GM12878 (cell line): ENCODE measurements at regions not wholly inside any gene's neighbourhood (a gene's known extent, or its start where the extent isn't known, plus 50 kb on each side); places are given as distances from the start of the nearest gene placed in this dataset.

Source experiments
- CREB1 ChIP-seq: IDR thresholded peaks from 2 replicates; pipeline ENCODE4 v1.6.1; 2012; ENCODE audit warnings: low read depth, mild to moderate bottlenecking, inconsistent platforms
- CREM ChIP-seq: IDR thresholded peaks from 2 replicates; pipeline ENCODE4 v1.6.1; 2014; ENCODE audit warnings: antibody characterized with exemption, low read depth
- HDAC2 ChIP-seq: fragments of 200-600 bp; sonication (generic); IDR thresholded peaks from 2 replicates; pipeline ENCODE4 v1.6.1; 2017
- NR2C1 ChIP-seq: fragments of 450-650 bp; IDR thresholded peaks from 2 replicates; pipeline ENCODE4 v1.6.1; 2017; ENCODE audit warnings: antibody characterized with exemption, mild to moderate bottlenecking, moderate library complexity
- POLR2A ChIP-seq: IDR thresholded peaks from 2 replicates; pipeline ENCODE4 v1.6.1; 2011; ENCODE audit warnings: low read depth, mild to moderate bottlenecking, low read length
- RFX5 ChIP-seq: IDR thresholded peaks from 2 replicates; pipeline ENCODE4 v1.6.1; 2011; ENCODE audit warnings: low read depth, low read length, improper control_type of control experiment
- TCF7 ChIP-seq: IDR thresholded peaks from 2 replicates; pipeline ENCODE4 v1.6.1; 2014; ENCODE audit warnings: antibody characterized with exemption, borderline replicate concordance
- TF ChIP-seq, protein P1 (sequence below): fragments of 450-650 bp; IDR thresholded peaks from 2 replicates; pipeline ENCODE4 v1.6.1; 2017; ENCODE audit warnings: mild to moderate bottlenecking, moderate library complexity
- TF ChIP-seq, protein P2 (sequence below): IDR thresholded peaks from 2 replicates; pipeline ENCODE4 v1.6.1; 2012; ENCODE audit warnings: low read length, inconsistent platforms
- TF ChIP-seq, protein P3 (sequence below): fragments of 450-650 bp; IDR thresholded peaks from 2 replicates; pipeline ENCODE4 v1.6.1; 2017; ENCODE audit warnings: borderline replicate concordance
- TF ChIP-seq, protein P4 (sequence below), 3 experiments: IDR thresholded peaks in 2 of 3; conservative IDR thresholded peaks in 1 of 3; 2 replicates each; pipeline ENCODE4 v1.5.1; 2011; ENCODE audit warnings: low read depth in 3 of 3, low read length in 3 of 3, mild to moderate bottlenecking in 3 of 3, control low read depth in 2 of 3, moderate library complexity in 2 of 3, inconsistent platforms in 1 of 3, mixed read lengths in 1 of 3; ENCODE audit not compliant: control insufficient read depth in 2 of 3, insufficient read depth in 1 of 3; ENCODE audit errors: extremely low read depth in 1 of 3

DNA sequence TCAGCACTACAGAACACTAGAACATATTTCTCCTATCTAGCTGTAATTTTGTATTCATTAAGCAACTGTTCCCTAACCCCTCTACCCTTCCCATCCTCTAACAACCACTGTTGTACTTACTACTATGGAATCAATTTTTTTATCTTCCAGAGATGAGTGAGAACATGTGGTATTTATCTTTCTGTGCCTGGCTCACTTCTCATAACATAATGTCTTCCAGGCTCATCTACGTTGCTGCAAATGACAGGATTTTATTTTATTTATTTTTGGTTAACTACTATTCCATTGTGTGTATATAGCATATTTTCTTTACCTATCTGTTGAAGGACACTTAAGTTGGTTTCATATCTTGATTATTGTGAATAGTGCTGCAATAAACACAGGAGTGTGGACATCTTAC, 200.9 kb upstream of the CHRM2 start:
- no peak for TF ChIP-seq RFX5
- TF ChIP-seq CREM = no peak
- no peak for TF ChIP-seq HDAC2
- TF ChIP-seq, protein P1, sequence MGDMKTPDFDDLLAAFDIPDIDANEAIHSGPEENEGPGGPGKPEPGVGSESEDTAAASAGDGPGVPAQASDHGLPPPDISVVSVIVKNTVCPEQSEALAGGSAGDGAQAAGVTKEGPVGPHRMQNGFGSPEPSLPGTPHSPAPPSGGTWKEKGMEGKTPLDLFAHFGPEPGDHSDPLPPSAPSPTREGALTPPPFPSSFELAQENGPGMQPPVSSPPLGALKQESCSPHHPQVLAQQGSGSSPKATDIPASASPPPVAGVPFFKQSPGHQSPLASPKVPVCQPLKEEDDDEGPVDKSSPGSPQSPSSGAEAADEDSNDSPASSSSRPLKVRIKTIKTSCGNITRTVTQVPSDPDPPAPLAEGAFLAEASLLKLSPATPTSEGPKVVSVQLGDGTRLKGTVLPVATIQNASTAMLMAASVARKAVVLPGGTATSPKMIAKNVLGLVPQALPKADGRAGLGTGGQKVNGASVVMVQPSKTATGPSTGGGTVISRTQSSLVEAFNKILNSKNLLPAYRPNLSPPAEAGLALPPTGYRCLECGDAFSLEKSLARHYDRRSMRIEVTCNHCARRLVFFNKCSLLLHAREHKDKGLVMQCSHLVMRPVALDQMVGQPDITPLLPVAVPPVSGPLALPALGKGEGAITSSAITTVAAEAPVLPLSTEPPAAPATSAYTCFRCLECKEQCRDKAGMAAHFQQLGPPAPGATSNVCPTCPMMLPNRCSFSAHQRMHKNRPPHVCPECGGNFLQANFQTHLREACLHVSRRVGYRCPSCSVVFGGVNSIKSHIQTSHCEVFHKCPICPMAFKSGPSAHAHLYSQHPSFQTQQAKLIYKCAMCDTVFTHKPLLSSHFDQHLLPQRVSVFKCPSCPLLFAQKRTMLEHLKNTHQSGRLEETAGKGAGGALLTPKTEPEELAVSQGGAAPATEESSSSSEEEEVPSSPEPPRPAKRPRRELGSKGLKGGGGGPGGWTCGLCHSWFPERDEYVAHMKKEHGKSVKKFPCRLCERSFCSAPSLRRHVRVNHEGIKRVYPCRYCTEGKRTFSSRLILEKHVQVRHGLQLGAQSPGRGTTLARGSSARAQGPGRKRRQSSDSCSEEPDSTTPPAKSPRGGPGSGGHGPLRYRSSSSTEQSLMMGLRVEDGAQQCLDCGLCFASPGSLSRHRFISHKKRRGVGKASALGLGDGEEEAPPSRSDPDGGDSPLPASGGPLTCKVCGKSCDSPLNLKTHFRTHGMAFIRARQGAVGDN = no peak
- TF ChIP-seq, protein P2, sequence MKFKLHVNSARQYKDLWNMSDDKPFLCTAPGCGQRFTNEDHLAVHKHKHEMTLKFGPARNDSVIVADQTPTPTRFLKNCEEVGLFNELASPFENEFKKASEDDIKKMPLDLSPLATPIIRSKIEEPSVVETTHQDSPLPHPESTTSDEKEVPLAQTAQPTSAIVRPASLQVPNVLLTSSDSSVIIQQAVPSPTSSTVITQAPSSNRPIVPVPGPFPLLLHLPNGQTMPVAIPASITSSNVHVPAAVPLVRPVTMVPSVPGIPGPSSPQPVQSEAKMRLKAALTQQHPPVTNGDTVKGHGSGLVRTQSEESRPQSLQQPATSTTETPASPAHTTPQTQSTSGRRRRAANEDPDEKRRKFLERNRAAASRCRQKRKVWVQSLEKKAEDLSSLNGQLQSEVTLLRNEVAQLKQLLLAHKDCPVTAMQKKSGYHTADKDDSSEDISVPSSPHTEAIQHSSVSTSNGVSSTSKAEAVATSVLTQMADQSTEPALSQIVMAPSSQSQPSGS = no peak
- no peak for TF ChIP-seq POLR2A
- TF ChIP-seq TCF7 = no peak
- TF ChIP-seq CREB1 = no peak
- TF ChIP-seq NR2C1 = no peak
- TF ChIP-seq, protein P3, sequence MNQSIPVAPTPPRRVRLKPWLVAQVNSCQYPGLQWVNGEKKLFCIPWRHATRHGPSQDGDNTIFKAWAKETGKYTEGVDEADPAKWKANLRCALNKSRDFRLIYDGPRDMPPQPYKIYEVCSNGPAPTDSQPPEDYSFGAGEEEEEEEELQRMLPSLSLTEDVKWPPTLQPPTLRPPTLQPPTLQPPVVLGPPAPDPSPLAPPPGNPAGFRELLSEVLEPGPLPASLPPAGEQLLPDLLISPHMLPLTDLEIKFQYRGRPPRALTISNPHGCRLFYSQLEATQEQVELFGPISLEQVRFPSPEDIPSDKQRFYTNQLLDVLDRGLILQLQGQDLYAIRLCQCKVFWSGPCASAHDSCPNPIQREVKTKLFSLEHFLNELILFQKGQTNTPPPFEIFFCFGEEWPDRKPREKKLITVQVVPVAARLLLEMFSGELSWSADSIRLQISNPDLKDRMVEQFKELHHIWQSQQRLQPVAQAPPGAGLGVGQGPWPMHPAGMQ = no peak
- TF ChIP-seq, protein P4, sequence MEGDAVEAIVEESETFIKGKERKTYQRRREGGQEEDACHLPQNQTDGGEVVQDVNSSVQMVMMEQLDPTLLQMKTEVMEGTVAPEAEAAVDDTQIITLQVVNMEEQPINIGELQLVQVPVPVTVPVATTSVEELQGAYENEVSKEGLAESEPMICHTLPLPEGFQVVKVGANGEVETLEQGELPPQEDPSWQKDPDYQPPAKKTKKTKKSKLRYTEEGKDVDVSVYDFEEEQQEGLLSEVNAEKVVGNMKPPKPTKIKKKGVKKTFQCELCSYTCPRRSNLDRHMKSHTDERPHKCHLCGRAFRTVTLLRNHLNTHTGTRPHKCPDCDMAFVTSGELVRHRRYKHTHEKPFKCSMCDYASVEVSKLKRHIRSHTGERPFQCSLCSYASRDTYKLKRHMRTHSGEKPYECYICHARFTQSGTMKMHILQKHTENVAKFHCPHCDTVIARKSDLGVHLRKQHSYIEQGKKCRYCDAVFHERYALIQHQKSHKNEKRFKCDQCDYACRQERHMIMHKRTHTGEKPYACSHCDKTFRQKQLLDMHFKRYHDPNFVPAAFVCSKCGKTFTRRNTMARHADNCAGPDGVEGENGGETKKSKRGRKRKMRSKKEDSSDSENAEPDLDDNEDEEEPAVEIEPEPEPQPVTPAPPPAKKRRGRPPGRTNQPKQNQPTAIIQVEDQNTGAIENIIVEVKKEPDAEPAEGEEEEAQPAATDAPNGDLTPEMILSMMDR (IDR thresholded peaks at IDR 0.05 in 2 of 3, conservative IDR thresholded peaks at IDR 0.05 in 1 of 3; ENCODE audit: control insufficient read depth in 2 of 3, extremely low read depth in 1 of 3, insufficient read depth in 1 of 3, low read depth in 3 of 3, low read length in 3 of 3) = no peak
